NB4 (cell line): ENCODE measurements at regions not wholly inside any gene's neighbourhood (a gene's known extent, or its start where the extent isn't known, plus 50 kb on each side); places are given as distances from the start of the nearest gene placed in this dataset.

Source experiments
- CTCF ChIP-seq: IDR thresholded peaks from one replicate; pipeline ENCODE4 v1.5.1; 2012; ENCODE audit warnings: low read depth, low read length
- MAX ChIP-seq: IDR thresholded peaks from 2 replicates; pipeline ENCODE4 v1.6.1; 2011; ENCODE audit warnings: low read depth, low read length
- MYC ChIP-seq: IDR thresholded peaks from 2 replicates; pipeline ENCODE4 v1.6.1; 2011; ENCODE audit warnings: low read depth, low read length
- POLR2A ChIP-seq: IDR thresholded peaks from 2 replicates; pipeline ENCODE4 v1.6.1; 2011; ENCODE audit warnings: mild to moderate bottlenecking; ENCODE audit not compliant: insufficient read length; ENCODE audit errors: extremely low read depth

GRCh38 chr1:189804352-189804751 is 673.3 kb downstream of the BRINP3 start:
- TF ChIP-seq CTCF (no peak), MAX (no peak), POLR2A (no peak), MYC (no peak)
